ENCODE measurements at regions not wholly inside any gene's neighbourhood (a gene's known extent, or its start where the extent isn't known, plus 50 kb on each side); places are given as distances from the start of the nearest gene placed in this dataset.

DNA sequence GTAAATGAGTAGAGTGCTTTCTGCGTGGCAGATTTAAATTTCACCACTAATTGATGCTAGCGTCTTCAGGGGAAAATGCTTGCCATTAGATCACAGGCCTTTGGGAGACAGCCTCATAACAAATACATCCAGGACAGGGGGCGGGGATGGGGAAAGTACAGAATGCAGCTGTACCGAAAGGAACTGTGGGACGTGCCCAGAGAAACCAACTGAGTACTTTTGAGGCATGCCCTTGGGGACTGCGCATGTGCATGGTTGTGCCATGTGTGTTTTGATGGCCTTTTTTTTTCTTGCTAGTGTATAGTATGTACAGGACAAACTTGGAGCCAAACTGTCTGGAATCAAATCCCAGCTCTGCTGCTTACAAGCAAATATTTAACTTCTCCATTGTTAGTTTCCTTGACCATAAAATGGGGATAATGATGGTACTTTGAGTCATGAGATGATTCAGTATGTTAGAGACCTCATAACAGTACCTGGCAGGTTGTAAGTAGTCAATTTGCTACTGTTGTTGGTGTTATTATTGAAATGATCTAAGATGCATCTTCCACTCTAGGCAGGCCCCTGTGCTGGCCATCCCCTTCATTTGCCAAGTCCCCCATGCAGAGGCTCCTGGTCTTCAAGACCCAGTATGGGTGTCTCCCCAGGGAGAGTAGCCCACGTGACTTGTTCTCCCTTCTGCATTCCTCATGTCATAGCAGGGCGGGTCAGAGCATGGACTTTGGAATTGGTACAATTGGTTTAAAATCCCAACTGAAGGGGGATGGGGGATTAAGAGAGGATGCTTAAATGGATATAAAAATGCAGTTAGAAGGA, 68.3 kb upstream of the NPAS1 start:
- intact Hi-C loops (cut with micrococcal nuclease; ENCODE audit: unreplicated experiment): no loop called here
- H3K4me3 ChIP-seq (ENCODE audit: low read depth in 2 of 2, low read length in 2 of 2): no peak overlapping the region
- H3K27ac ChIP-seq (ENCODE audit: low read length): no peak overlapping the region
- H3K27me3 ChIP-seq (ENCODE audit: control insufficient read depth, insufficient read depth, low read length): no peaks in the 10 kb centered on the region
- H3K36me3 ChIP-seq (ENCODE audit: control insufficient read depth, insufficient read depth, low read length): no peaks in the 10 kb centered on the region
- BruUV-seq (replicated peaks): no TSS peak
- DNase-seq (ENCODE audit: low read depth, low spot score) (no peak), ATAC-seq (peak; percentile 57)
- TF ChIP-seq TCF7L2 (IDR thresholded peaks at IDR 0.05; ENCODE audit: low read depth, low read length) (no peak), POLR2AphosphoS5 (IDR thresholded peaks at IDR 0.05; ENCODE audit: low read depth, low read length) (no peak), SIN3A (IDR thresholded peaks at IDR 0.05; ENCODE audit: borderline replicate concordance, insufficient read depth, low read depth, low read length) (no peak)
- TF ChIP-seq, protein P1, sequence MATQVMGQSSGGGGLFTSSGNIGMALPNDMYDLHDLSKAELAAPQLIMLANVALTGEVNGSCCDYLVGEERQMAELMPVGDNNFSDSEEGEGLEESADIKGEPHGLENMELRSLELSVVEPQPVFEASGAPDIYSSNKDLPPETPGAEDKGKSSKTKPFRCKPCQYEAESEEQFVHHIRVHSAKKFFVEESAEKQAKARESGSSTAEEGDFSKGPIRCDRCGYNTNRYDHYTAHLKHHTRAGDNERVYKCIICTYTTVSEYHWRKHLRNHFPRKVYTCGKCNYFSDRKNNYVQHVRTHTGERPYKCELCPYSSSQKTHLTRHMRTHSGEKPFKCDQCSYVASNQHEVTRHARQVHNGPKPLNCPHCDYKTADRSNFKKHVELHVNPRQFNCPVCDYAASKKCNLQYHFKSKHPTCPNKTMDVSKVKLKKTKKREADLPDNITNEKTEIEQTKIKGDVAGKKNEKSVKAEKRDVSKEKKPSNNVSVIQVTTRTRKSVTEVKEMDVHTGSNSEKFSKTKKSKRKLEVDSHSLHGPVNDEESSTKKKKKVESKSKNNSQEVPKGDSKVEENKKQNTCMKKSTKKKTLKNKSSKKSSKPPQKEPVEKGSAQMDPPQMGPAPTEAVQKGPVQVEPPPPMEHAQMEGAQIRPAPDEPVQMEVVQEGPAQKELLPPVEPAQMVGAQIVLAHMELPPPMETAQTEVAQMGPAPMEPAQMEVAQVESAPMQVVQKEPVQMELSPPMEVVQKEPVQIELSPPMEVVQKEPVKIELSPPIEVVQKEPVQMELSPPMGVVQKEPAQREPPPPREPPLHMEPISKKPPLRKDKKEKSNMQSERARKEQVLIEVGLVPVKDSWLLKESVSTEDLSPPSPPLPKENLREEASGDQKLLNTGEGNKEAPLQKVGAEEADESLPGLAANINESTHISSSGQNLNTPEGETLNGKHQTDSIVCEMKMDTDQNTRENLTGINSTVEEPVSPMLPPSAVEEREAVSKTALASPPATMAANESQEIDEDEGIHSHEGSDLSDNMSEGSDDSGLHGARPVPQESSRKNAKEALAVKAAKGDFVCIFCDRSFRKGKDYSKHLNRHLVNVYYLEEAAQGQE (IDR thresholded peaks at IDR 0.05; ENCODE audit: insufficient read depth in 1 of 2, low read depth in 2 of 2, low read length in 1 of 2): no peak
- TF ChIP-seq, protein P2, sequence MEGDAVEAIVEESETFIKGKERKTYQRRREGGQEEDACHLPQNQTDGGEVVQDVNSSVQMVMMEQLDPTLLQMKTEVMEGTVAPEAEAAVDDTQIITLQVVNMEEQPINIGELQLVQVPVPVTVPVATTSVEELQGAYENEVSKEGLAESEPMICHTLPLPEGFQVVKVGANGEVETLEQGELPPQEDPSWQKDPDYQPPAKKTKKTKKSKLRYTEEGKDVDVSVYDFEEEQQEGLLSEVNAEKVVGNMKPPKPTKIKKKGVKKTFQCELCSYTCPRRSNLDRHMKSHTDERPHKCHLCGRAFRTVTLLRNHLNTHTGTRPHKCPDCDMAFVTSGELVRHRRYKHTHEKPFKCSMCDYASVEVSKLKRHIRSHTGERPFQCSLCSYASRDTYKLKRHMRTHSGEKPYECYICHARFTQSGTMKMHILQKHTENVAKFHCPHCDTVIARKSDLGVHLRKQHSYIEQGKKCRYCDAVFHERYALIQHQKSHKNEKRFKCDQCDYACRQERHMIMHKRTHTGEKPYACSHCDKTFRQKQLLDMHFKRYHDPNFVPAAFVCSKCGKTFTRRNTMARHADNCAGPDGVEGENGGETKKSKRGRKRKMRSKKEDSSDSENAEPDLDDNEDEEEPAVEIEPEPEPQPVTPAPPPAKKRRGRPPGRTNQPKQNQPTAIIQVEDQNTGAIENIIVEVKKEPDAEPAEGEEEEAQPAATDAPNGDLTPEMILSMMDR (IDR thresholded peaks at IDR 0.05): no peak
- POLR2A ChIA-PET: no interaction called here
- no peaks in the 10 kb centered on the region for H3K9me3 ChIP-seq (ENCODE audit: control insufficient read depth, insufficient read depth, low read depth, low read length)
- CTCF ChIA-PET: no interaction called here
- in situ Hi-C loops (cut with HindIII; ENCODE audit: low pct_unique_long_range_greater_than_20kb, low sequenced_read_pairs): no loop called here
- peaks cover 29% of the 10 kb centered on the region for H3K4me1 ChIP-seq (ENCODE audit: control insufficient read depth, insufficient read depth, low read length)

DNA sequence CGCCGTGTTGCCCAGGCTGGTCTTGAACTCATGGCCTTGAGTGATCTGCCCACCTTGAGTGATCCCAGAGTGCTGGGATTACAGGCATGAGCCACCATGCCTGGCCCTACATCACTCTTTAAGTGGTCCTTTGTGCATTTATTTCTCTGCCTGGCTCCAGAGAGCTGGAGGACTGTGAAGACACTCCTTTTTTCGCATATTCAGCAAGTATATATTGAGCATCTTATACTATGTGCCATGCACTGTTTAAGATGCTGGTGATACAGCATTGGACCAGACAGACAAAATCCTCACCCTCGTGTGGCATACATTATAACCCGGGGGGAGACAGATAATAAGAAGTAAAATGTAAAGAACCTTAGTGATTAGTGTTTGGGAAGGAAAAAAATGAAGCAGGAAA, 66.8 kb upstream of the NPAS1 start:
- Histone ChIP-seq H3K4me3 (ENCODE audit: low read depth in 2 of 2, low read length in 2 of 2) (no peak overlapping the region), H3K4me1 (ENCODE audit: control insufficient read depth, insufficient read depth, low read length) (peaks cover 29% of the 10 kb centered on the region), H3K9me3 (ENCODE audit: control insufficient read depth, insufficient read depth, low read depth, low read length) (no peaks in the 10 kb centered on the region), H3K27ac (ENCODE audit: low read length) (no peak overlapping the region), H3K27me3 (ENCODE audit: control insufficient read depth, insufficient read depth, low read length) (no peaks in the 10 kb centered on the region), H3K36me3 (ENCODE audit: control insufficient read depth, insufficient read depth, low read length) (no peaks in the 10 kb centered on the region)
- CTCF ChIA-PET: no interaction called here
- no peak for TF ChIP-seq POLR2AphosphoS5 (IDR thresholded peaks at IDR 0.05; ENCODE audit: low read depth, low read length)
- TF ChIP-seq, protein P2 (IDR thresholded peaks at IDR 0.05): no peak
- no peak for TF ChIP-seq TCF7L2 (IDR thresholded peaks at IDR 0.05; ENCODE audit: low read depth, low read length)
- TF ChIP-seq SIN3A (IDR thresholded peaks at IDR 0.05; ENCODE audit: borderline replicate concordance, insufficient read depth, low read depth, low read length): no peak
- TF ChIP-seq, protein P1 (IDR thresholded peaks at IDR 0.05; ENCODE audit: insufficient read depth in 1 of 2, low read depth in 2 of 2, low read length in 1 of 2): no peak
- intact Hi-C loops (cut with micrococcal nuclease; ENCODE audit: unreplicated experiment) (no loop called here), in situ Hi-C loops (cut with HindIII; ENCODE audit: low pct_unique_long_range_greater_than_20kb, low sequenced_read_pairs) (no loop called here)
- no TSS peak for BruUV-seq (replicated peaks)
- DNase-seq (ENCODE audit: low read depth, low spot score) (no peak), ATAC-seq (no peak)
- POLR2A ChIA-PET: no interaction called here
